ENCODE measurements at regions not wholly inside any gene's neighbourhood (a gene's known extent, or its start where the extent isn't known, plus 50 kb on each side); places are given as distances from the start of the nearest gene placed in this dataset.

- intact Hi-C loops (cut with micrococcal nuclease), result no loop called here
Observed at GRCh38 chr14:97253756-97254155, 456.6 kb downstream of the VRK1 start.

- intact Hi-C loops (cut with micrococcal nuclease), result no loop called here
Observed at GRCh38 chr14:97262336-97262735, 465.2 kb downstream of the VRK1 start.

GRCh38 chr14:97264516-97265230, 467.5 kb downstream of the VRK1 start:
- intact Hi-C loops (cut with micrococcal nuclease), result no loop called here

- intact Hi-C loops (cut with micrococcal nuclease), result no loop called here
Observed at GRCh38 chr14:97266653-97267052, 469.5 kb downstream of the VRK1 start.

GRCh38 chr14:97267509-97267908, 470.3 kb downstream of the VRK1 start:
- intact Hi-C loops (cut with micrococcal nuclease), result no loop called here

- intact Hi-C loops (cut with micrococcal nuclease), result no loop called here
Observed at GRCh38 chr14:97268097-97268496, 470.9 kb downstream of the VRK1 start.

GRCh38 chr14:97270308-97270707, 473.1 kb downstream of the VRK1 start:
- intact Hi-C loops (cut with micrococcal nuclease), result no loop called here

- intact Hi-C loops (cut with micrococcal nuclease), result no loop called here
Observed at GRCh38 chr14:97271451-97271960, 474.3 kb downstream of the VRK1 start.

- intact Hi-C loops (cut with micrococcal nuclease), result no loop called here
Observed at GRCh38 chr14:97273540-97273939, 476.4 kb downstream of the VRK1 start.

- intact Hi-C loops (cut with micrococcal nuclease), result no loop called here
Observed at GRCh38 chr14:97274626-97275025, 477.4 kb downstream of the VRK1 start.

- intact Hi-C loops (cut with micrococcal nuclease), result no loop called here
Observed at GRCh38 chr14:97275276-97275675, 478.1 kb downstream of the VRK1 start.

GRCh38 chr14:97276573-97276972, 479.4 kb downstream of the VRK1 start:
- intact Hi-C loops (cut with micrococcal nuclease), result no loop called here

- intact Hi-C loops (cut with micrococcal nuclease), result no loop called here
Observed at GRCh38 chr14:97277711-97278110, 480.5 kb downstream of the VRK1 start.

GRCh38 chr14:97280526-97280925, 483.3 kb downstream of the VRK1 start:
- intact Hi-C loops (cut with micrococcal nuclease), result no loop called here

- intact Hi-C loops (cut with micrococcal nuclease), result no loop called here
Observed at GRCh38 chr14:97281741-97282140, 484.6 kb downstream of the VRK1 start.

- intact Hi-C loops (cut with micrococcal nuclease), result no loop called here
Observed at GRCh38 chr14:97282210-97283004, 485.2 kb downstream of the VRK1 start.

GRCh38 chr14:97283005-97283403, 485.8 kb downstream of the VRK1 start:
- intact Hi-C loops (cut with micrococcal nuclease), result no loop called here

- intact Hi-C loops (cut with micrococcal nuclease), result no loop called here
Observed at GRCh38 chr14:97283426-97283825, 486.2 kb downstream of the VRK1 start.

GRCh38 chr14:97283841-97284240, 486.7 kb downstream of the VRK1 start:
- intact Hi-C loops (cut with micrococcal nuclease), result no loop called here

- intact Hi-C loops (cut with micrococcal nuclease), result no loop called here
Observed at GRCh38 chr14:97287956-97288355, 490.8 kb downstream of the VRK1 start.

- intact Hi-C loops (cut with micrococcal nuclease), result no loop called here
Observed at GRCh38 chr14:97290065-97290464, 492.9 kb downstream of the VRK1 start.

- intact Hi-C loops (cut with micrococcal nuclease), result no loop called here
Observed at GRCh38 chr14:97290977-97291376, 493.8 kb downstream of the VRK1 start.

- intact Hi-C loops (cut with micrococcal nuclease), result no loop called here
Observed at GRCh38 chr14:97293659-97294058, 496.5 kb downstream of the VRK1 start.
